Right forelimb (tissue), 1 donor: ENCODE measurements at regions not wholly inside any gene's neighbourhood (a gene's known extent, or its start where the extent isn't known, plus 50 kb on each side); places are given as distances from the start of the nearest gene placed in this dataset.
A peak's percentile ranks its signal among the peaks of the same experiment; 100 is the strongest.
"Not testable (repeated sequence)": the region's sequence is repeated elsewhere in the genome, so short reads cannot be mapped to it uniquely, and the experiment has no call there.

Experiments
- DNase-seq: peaks from one replicate; pipeline ENCODE4 v3.0.0-alpha.2; 2018

GRCh38 chr10:30730306-30730705 is 100.8 kb upstream of the LYZL2 start:
- no peak for DNase-seq

DNA sequence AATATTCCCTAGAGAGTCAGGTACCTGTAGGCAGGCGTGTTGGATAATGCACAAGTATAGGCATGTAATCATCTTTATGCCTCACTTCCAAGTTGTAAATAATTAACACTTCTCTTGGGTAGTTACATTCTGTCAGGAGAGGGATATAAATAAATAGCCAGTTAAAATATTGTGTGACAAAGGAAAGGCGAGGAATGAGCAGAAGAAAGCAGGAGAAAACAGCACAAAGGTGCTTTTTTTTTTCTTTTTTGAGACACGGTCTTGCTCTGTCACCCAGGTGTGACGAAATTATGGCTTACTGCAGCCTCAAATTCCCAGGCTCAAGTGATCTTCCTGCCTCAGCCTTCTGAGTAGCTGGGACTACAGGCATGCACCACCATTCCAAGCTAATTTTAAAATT is 99.2 kb upstream of the LYZL2 start:
- DNase-seq, result no peak

- no peak for DNase-seq
These were observed 98.6 kb upstream of the LYZL2 start for GRCh38 chr10:30728127-30728526.

DNA sequence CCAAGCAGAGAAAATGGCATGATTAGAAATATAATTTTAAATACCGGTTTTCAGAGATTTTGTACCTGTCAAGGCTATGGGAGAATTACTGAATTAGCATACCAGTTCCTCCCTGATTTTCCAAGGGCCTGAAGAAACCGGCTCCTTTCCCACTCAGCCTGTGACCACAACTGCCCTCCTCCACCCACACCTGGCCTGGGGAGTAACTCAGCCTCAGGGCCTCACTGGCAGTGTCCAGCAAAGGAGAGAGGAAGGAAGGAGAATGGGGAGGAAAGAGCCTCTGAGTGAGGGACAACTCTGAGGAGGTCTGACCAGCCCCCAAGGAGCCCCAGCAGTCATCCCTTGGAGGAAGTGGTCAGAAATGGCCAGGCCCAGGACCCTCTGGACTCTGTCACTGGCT is 98.0 kb upstream of the LYZL2 start:
- no peak for DNase-seq

DNA sequence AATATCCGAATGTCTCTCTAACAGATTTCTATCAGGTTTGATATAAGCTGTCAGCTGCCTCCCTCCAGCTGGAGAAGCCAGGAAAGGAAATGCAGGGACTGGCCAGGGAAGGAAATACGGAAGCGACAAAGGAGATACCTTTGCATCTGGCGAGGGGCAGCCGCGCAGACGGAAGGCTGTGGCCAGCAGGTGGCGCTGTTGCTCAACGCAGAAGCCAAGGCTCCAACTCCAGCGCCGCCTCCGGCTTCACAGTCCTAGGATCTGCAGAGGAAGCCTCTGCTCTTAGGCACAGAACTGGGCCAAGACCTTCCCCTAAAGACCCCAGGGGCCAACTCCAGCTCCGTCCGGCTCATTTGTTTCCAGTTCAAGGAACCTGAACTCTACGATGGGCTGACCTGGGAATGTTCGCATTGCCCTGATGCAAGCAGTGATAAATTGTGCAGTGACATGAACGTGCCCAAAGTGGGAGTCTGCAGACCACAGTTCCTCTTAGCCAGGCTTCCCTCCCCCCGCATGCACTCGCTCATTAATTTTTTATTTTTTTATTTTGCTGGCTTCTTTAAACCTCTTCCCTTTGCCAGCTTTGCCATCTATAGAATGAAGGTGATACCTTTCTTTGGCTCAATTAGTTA is 97.3 kb upstream of the LYZL2 start:
- DNase-seq, result peak; percentile 89

DNA sequence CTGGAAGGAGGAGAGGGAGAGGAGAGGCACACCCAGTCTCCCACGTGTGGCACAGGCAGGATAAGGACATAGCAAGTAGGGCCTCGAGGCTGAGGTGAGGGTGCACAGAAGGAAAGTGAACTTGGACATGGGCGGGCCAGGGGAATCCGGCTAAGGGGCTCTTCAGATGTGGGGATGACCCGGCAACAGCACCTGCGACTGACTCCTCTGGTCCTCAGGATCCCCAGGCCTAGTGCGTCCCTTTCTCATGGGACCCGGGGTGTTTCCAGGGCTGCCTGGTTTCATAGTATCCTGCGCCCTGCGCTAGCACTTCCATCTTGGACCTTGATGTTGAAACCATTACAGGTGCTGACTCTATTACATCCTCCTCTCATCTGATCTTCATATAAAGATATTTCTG is 96.1 kb upstream of the LYZL2 start:
- no peak for DNase-seq

DNA sequence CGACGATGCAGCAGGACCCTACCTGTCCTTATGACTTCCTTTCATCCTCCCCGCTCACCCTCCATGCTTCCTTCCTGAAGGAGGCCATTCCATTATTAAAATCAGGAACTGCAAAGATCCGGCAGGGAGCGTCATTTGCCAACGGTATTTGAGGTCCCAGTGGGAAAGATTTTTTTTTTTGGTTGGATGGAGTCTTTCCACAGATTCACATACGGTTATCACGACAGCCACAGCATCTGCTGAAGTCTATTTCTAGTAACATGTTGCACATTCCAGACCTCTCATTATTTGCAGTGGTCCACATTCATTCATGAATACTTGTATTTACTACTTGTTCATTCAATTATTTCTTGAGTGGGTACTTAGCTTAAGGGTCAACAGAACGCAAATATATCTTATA is 94.7 kb upstream of the LYZL2 start:
- DNase-seq, result no peak

DNA sequence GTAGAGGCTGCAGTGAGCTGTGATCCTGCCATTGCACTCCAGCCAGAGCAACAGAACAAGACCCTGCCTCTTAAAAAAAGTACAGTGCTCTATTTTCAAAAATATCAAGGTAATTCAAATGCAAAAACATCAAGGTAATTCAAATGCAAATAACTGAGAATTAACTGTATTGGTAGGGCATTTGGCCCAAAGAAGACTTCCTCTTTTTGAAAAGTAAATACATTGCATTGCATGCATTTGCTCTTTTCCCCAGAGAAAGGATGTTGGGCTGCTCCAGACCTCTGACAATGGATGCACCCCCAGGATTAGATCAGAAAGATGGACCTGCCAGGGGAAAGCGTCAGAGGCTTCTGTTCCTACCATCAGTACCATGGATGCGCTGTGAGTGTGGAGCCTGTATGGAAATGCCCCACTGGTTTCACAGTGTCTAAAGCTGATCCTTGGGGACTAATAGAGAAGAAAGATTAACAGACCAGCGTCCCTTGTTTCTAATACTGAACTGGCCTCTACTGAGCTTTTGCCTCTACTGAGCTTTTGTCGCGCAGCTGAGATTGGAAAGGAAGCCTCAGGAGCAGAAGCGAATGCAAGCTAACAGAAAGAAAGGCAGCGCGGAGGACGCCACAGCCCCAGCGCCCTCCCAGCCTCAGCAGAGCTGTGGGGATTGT is 93.5 kb upstream of the LYZL2 start:
- no peak for DNase-seq

DNA sequence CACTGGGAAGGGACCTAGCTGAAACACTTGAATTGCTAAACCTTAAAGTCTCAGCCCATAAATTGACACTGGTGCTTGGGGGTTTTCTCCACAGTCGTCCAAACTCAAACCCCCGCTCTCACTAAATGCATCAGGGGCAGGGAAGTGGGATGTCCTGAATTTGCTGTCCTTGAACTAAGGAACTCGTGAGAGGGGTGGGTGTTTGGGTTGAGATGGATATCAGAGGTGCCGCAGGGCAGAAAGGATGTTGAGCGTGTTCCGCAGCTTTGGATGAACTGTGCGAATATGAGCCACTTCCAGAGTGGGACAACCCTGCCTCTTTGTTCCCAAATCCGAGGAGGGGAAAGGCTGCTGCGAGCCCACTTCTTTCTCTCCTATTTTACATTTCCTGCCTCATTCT is 90.3 kb upstream of the LYZL2 start:
- DNase-seq, result no peak

DNA sequence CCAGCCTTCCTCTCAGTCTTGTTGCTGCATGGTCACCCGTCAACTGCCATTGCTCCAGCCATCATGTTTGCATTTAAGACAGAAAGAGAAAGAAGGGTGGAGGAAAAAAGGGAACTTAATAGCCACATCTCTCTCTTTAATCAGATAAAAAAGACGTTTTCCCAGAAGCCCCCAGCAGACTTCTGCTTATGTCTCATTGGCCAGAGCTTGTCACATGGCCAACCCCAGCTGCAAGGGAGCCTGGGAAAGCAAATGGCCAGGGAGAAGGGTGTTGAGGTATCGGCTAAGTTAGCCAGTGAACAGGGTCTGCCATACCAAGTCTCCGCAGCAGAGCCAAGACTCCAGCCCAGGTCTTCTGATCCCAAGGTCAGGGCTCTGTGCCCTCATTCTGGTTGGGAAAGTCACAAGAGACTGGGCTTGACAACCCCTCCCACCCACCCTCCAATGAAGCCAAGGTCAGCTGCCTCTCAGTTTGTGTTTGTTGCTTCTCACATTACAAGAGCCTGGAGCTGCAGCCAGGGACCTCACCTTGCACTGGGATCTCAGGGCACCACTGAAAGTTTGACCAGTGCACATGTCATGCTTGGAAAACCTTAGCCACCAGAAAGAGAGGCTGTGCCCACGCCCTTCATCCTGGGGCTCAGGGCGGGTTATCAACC is 80.3 kb upstream of the LYZL2 start:
- no peak for DNase-seq

DNA sequence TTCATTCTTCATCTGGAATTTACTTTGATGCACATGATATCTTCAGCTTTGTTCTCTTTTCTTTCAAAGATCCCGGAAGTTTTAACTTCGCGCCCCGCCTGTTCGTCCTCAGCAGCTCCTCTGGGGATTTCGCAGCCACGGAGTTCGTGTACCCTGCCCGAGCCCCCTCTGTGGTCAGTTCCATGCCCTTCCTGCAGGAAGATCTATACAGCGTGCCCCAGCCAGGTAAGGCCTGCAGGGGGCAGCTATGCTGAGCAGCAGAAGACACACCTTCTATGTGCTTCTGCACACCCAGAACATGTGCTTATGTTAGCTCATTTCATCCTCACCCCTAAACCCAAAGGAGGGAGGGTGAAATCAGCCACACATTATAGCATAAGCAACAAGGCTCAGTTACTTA is 79.7 kb upstream of the LYZL2 start:
- no peak for DNase-seq

DNA sequence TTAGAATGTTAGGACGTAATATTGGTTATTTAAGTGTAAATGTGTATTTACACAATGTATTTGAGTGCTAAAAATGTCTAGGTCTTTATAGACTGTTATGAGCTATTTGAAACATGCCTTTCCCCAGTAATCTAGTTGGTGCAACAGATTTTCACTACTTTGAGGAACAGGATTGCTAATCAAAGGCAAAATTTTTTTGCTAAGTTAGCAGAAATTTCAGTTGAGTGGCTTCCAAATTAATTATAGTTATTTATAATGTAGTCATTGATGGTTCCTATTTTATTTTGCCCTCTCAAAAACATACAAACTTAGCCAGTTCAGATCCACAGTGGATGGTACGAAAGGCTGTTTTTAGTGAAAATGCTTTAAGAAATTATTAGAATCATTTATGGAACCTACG is 78.7 kb upstream of the LYZL2 start:
- no peak for DNase-seq

- DNase-seq, result not testable (repeated sequence)
These were observed 76.6 kb upstream of the LYZL2 start for GRCh38 chr10:30706189-30706588.

GRCh38 chr10:30705625-30706149 is 76.1 kb upstream of the LYZL2 start:
- DNase-seq, result no peak

- no peak for DNase-seq
These were observed 75.6 kb upstream of the LYZL2 start for GRCh38 chr10:30705101-30705624.

- DNase-seq, result not testable (repeated sequence)
These were observed 75.1 kb upstream of the LYZL2 start for GRCh38 chr10:30704601-30705100.

DNA sequence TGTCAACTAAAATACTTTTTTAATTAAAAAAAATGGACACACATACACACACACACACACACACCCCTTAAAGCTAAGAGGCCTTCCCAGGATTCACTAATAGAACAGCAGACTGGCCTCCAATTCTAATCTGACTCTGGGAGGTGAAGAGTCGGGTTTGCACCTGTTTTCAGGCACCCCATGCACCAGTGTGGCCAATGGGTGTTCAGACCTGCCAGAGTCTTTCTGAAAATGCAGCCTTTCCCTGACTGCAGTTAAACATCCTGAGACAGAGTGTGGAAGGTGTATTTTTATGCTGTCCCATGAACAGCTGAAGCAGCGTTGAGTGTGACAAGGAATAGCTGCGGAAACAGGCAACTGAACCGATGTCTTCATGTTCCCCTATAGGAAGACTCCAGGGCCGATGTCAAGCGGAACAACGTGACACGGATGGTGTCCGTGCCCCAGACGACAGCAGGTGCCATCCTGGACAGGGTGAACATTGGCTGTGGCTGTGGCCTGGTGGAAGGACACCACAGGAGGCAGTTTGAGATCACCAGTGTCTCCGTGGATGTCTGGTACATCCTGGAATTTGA is 74.6 kb upstream of the LYZL2 start:
- no peak for DNase-seq

DNA sequence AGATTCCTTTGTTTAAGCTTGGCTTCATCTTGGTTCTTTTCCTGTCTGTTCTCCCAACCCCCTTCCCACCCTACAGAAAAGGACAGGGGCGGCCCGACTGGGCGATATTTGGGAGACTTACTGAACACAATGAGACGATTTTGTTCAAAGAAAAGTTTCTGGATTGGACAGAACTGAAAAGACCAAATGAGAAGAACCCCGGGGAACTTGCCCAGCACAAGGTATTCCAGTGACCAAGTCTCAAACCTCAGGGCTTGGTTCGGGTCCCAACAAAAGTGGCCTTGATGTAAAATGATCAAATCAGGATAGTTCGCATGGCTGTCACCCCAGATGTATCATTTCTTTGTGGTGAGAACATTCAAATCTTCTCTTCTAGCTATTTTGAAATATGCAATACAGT is 73.9 kb upstream of the LYZL2 start:
- DNase-seq, result not testable (repeated sequence)

GRCh38 chr10:30702860-30703259 is 73.3 kb upstream of the LYZL2 start:
- DNase-seq, result no peak

DNA sequence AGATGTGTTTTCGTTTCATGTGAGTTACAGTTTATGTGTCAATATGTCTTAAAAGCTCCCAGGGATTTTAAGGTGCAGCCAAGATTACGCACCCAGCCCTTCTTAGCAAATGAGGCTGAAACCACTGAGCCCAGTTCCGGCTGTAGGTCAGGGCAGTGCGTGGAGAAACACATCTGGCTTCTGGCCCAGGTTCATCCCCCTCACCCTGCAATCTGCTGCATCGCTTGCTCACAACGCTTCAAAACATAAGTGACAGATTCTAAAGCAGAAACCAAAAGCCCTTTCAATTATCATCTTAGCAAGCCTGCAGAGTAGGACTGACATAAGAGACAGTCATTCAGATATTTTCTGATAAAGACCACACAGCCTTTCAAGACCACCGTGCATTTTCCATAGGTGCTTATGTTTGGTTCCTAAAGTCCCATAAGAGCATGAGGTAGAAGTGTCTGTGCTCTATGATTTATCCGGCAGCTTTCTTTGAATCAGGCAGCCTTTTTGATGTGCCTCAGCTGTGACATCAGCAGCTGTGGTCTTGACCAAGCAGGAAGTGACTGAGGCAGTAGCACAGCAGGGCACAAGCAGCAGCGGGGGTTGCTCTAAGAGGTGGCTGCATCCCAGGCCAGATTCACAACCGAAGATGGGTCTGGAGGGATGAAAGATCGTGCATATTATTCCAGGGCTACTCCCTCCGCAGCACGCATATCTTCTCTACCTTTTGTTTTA is 72.1 kb upstream of the LYZL2 start:
- no peak for DNase-seq

GRCh38 chr10:30697806-30698205 is 68.3 kb upstream of the LYZL2 start:
- DNase-seq, result no peak

GRCh38 chr10:30697221-30697620 is 67.7 kb upstream of the LYZL2 start:
- not testable (repeated sequence) for DNase-seq
